K562 (cell line): ENCODE measurements at regions not wholly inside any gene's neighbourhood (a gene's known extent, or its start where the extent isn't known, plus 50 kb on each side); places are given as distances from the start of the nearest gene placed in this dataset.

Experiments
- ATAC-seq: fragments of 200-7000 bp; cut with Tn5 transposase; 3 replicates; pipeline ENCODE4 v1.9.1; 2020; ENCODE audit warnings: moderate library complexity
- BruUV-seq: library from RNA; stranded (reverse); fragments of 400-500 nt; replicated peaks from 2 replicates; lab custom pipeline; 2021; lab: Mats Ljungman, UMichigan
- CTCF ChIA-PET: fragments of 300-600 bp; formaldehyde crosslinking; extraction: SDS; loops from one replicate; lab custom pipeline; 2021; ENCODE audit warnings: low intra/inter-chr PET ratio; lab: Yijun Ruan, JAX
- POLR2A ChIA-PET: fragments of 300-600, 350-650 bp; sonication (Branson Sonifier 250); formaldehyde crosslinking; extraction: SDS; loops from one replicate; lab custom pipeline; 2021; ENCODE audit warnings: antibody characterized with exemption, inconsistent platforms; lab: Yijun Ruan, JAX
- DNase-seq, 4 experiments: peaks; one replicate each; pipeline versions ENCODE4 v3.0.0 to v3.0.0-alpha.2; 2011 to 2018; ENCODE audit warnings: low spot score in 3 of 4, mixed read lengths in 3 of 4; ENCODE audit errors: extremely low read depth in 1 of 4
- FAIRE-seq: peaks from 2 replicates; lab custom pipeline; 2011; peaks lifted over from hg19 to GRCh38; lab: Jason Lieb, UNC
- H2AFZ ChIP-seq: 2 replicates; pipeline ENCODE4 v1.6.0; 2011; ENCODE audit warnings: low read depth, low read length, control low read depth, inconsistent platforms
- H3K27ac ChIP-seq: fragments of 200-600 bp; 3 replicates; pipeline ENCODE4 v1.8.0; 2011; ENCODE audit warnings: low read depth, mild to moderate bottlenecking, control low read depth, inconsistent platforms, low read length, moderate library complexity, mixed read lengths; ENCODE audit errors: extremely low read depth
- H3K27me3 ChIP-seq, 2 experiments: fragments of 300-600 bp in 1 of 2; 2 replicates in 1 of 2; 3 replicates in 1 of 2; pipeline versions ENCODE4 v1.6.0 to v1.8.0; 2011; ENCODE audit warnings: inconsistent platforms in 2 of 2, low read length in 2 of 2, mild to moderate bottlenecking in 1 of 2, mixed read lengths in 1 of 2, moderate library complexity in 1 of 2; ENCODE audit not compliant: control insufficient read depth in 2 of 2, insufficient read depth in 2 of 2
- H3K36me3 ChIP-seq: fragments of 300-600 bp; 3 replicates; pipeline ENCODE4 v1.8.0; 2011; ENCODE audit warnings: mild to moderate bottlenecking, low read length, inconsistent platforms; ENCODE audit not compliant: control insufficient read depth, insufficient read depth
- H3K4me1 ChIP-seq, 2 experiments: fragments of 200-600 bp in 1 of 2; replicated peaks in 1 of 2; 2 replicates in 1 of 2; 3 replicates in 1 of 2; pipeline versions ENCODE4 v1.5.1 to v1.8.0; 2011; ENCODE audit warnings: inconsistent platforms in 2 of 2, low read length in 2 of 2, mild to moderate bottlenecking in 1 of 2, mixed read lengths in 1 of 2, moderate library complexity in 1 of 2; ENCODE audit not compliant: control insufficient read depth in 2 of 2, insufficient read depth in 2 of 2
- H3K4me2 ChIP-seq: 2 replicates; pipeline ENCODE4 v1.6.1; 2011; ENCODE audit warnings: low read length, control low read depth, inconsistent platforms, mixed read lengths; ENCODE audit not compliant: insufficient read depth
- H3K4me3 ChIP-seq: fragments of 200-600 bp; sonication (generic), shearing (Covaris generic); 2 replicates; pipeline ENCODE4 v1.5.1; 2016; ENCODE audit warnings: control low read depth, inconsistent platforms
- H3K79me2 ChIP-seq: fragments of 200-600 bp; 3 replicates; pipeline ENCODE4 v1.8.0; 2011; ENCODE audit warnings: low read length, inconsistent platforms; ENCODE audit not compliant: control insufficient read depth, insufficient read depth
- H3K9ac ChIP-seq, 2 experiments: 2 replicates each; pipeline versions ENCODE4 v1.6.0 to v1.6.1; 2011; ENCODE audit warnings: low read depth in 2 of 2, low read length in 2 of 2, control low read depth in 1 of 2, inconsistent platforms in 1 of 2, mild to moderate bottlenecking in 1 of 2, mixed read lengths in 1 of 2; ENCODE audit not compliant: insufficient read depth in 1 of 2
- H3K9me1 ChIP-seq: one replicate; pipeline ENCODE4 v1.6.0; 2011; ENCODE audit warnings: inconsistent platforms, mild to moderate bottlenecking, low read length, moderate library complexity; ENCODE audit not compliant: control insufficient read depth, insufficient read depth
- H3K9me3 ChIP-seq: replicated peaks from 2 replicates; pipeline ENCODE4 v1.5.1; 2011; ENCODE audit warnings: low read depth, low read length, inconsistent platforms; ENCODE audit not compliant: control insufficient read depth, insufficient read depth
- H4K20me1 ChIP-seq: replicated peaks from 2 replicates; pipeline ENCODE4 v1.6.1; 2011; ENCODE audit warnings: low read length, inconsistent platforms, mixed read lengths; ENCODE audit not compliant: control insufficient read depth, insufficient read depth
- CTBP1 ChIP-seq: fragments of 450-650 bp; IDR thresholded peaks from 2 replicates; pipeline ENCODE4 v1.6.1; 2016; ENCODE audit warnings: borderline replicate concordance
- HDAC1 ChIP-seq, 2 experiments: fragments of 450-650 bp; IDR thresholded peaks; 2 replicates each; pipeline ENCODE4 v1.6.1; 2016 to 2017; ENCODE audit warnings: inconsistent platforms in 1 of 2, mild to moderate bottlenecking in 1 of 2, moderate library complexity in 1 of 2
- IRF9 ChIP-seq: fragments of 450-650 bp; IDR thresholded peaks from 2 replicates; pipeline ENCODE4 v1.6.1; 2016; ENCODE audit warnings: missing biosample characterization, missing genetic modification characterization
- PCBP1 ChIP-seq: fragments of 200-400 bp; formaldehyde crosslinking; IDR thresholded peaks from 2 replicates; pipeline ENCODE4 v1.6.1; 2018; ENCODE audit warnings: mild to moderate bottlenecking, low read depth, low read length; ENCODE audit not compliant: poor library complexity, severe bottlenecking
- PML ChIP-seq: IDR thresholded peaks from 2 replicates; pipeline ENCODE4 v1.6.1; 2012; ENCODE audit warnings: low read length, inconsistent platforms
- SRSF1 ChIP-seq: fragments of 200-400 bp; formaldehyde crosslinking; IDR thresholded peaks from 2 replicates; pipeline ENCODE4 v1.6.1; 2017; ENCODE audit warnings: mild to moderate bottlenecking, low read depth, low read length, moderate library complexity
- ZFPM2 ChIP-seq: fragments of 250-450 bp; sonication (Bioruptor Pico); IDR thresholded peaks from 2 replicates; pipeline ENCODE4 v1.5.1; 2022; ENCODE audit warnings: mild to moderate bottlenecking
- WGBS: fragments of 100-300 bp; shearing (Covaris generic); methylation state at CpG from one replicate; pipeline ENCODE4 v1.1.6; 2016; ENCODE audit warnings: low coverage, mixed read lengths; ENCODE audit not compliant: insufficient coverage; ENCODE audit errors: missing lambda C conversion rate; 5-methylcytosine and 5-hydroxymethylcytosine counted together
- in situ Hi-C: fragments of 300-500 bp; cut with MboI; formaldehyde crosslinking; loops from 4 replicates; pipeline ENCODE4 v1.15.0; 2018; ENCODE audit warnings: inconsistent platforms, mixed read lengths
- intact Hi-C: fragments of 100-400 bp; cut with micrococcal nuclease; formaldehyde crosslinking; loops from 2 replicates; pipeline ENCODE4 v1.14.2; 2022
- TF ChIP-seq, protein P1 (sequence below): fragments of 450-650 bp; IDR thresholded peaks from 2 replicates; pipeline ENCODE4 v1.6.1; 2018; ENCODE audit warnings: mild to moderate bottlenecking, low read depth; ENCODE audit not compliant: partially characterized antibody
- TF ChIP-seq, protein P2 (sequence below): sonication (generic); formaldehyde crosslinking; IDR thresholded peaks from 2 replicates; pipeline ENCODE4 v1.9.0; 2022; ENCODE audit warnings: mild to moderate bottlenecking, missing genetic modification reagents

GRCh38 chr20:62566771-62567170, 75.5 kb upstream of the SLCO4A1 start:
- no peak overlapping the region for H3K4me3 ChIP-seq
- no peaks in the 10 kb centered on the region for H3K36me3 ChIP-seq
- no peaks in the 10 kb centered on the region for H3K9me1 ChIP-seq
- 14% methylated on average over 18 of the region's 18 CpGs for WGBS
- in situ Hi-C loops (no loop called here), intact Hi-C loops (no loop called here)
- H2AFZ ChIP-seq = no peak overlapping the region
- BruUV-seq = no TSS peak
- no peak overlapping the region for H3K4me2 ChIP-seq
- no peak for ATAC-seq
- no peak overlapping the region for H3K9ac ChIP-seq
- no peak for DNase-seq
- ChIA-PET POLR2A (no interaction called here), CTCF (no interaction called here)
- TF ChIP-seq PCBP1 = no peak
- no peak for TF ChIP-seq SRSF1
- TF ChIP-seq ZFPM2 (CRISPR knock-in tag) = no peak
- no peak for TF ChIP-seq CTBP1
- TF ChIP-seq PML = no peak
- TF ChIP-seq HDAC1 (IDR thresholded peaks at IDR 0.05) = no peak
- TF ChIP-seq, protein P1, sequence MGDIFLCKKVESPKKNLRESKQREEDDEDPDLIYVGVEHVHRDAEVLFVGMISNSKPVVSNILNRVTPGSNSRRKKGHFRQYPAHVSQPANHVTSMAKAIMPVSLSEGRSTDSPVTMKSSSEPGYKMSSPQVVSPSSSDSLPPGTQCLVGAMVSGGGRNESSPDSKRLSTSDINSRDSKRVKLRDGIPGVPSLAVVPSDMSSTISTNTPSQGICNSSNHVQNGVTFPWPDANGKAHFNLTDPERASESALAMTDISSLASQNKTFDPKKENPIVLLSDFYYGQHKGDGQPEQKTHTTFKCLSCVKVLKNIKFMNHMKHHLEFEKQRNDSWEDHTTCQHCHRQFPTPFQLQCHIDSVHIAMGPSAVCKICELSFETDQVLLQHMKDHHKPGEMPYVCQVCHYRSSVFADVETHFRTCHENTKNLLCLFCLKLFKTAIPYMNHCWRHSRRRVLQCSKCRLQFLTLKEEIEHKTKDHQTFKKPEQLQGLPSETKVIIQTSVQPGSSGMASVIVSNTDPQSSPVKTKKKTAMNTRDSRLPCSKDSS = no peak
- TF ChIP-seq, protein P2, sequence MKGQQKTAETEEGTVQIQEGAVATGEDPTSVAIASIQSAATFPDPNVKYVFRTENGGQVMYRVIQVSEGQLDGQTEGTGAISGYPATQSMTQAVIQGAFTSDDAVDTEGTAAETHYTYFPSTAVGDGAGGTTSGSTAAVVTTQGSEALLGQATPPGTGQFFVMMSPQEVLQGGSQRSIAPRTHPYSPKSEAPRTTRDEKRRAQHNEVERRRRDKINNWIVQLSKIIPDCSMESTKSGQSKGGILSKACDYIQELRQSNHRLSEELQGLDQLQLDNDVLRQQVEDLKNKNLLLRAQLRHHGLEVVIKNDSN (CRISPR knock-in tag) = no peak
- TF ChIP-seq IRF9 = no peak
- H3K27me3 ChIP-seq = peaks cover 43 to 92% of the 10 kb centered on the region in 2 experiments
- FAIRE-seq = no peak
- no peaks in the 10 kb centered on the region for H3K9me3 ChIP-seq
- H4K20me1 ChIP-seq = peaks cover 22% of the 10 kb centered on the region
- peaks cover 0 to 58% of the 10 kb centered on the region in 2 experiments; a peak in 2 of 5 replicates for H3K4me1 ChIP-seq
- H3K27ac ChIP-seq = no peak overlapping the region
- no peaks in the 10 kb centered on the region for H3K79me2 ChIP-seq
